ENCODE measurements at regions not wholly inside any gene's neighbourhood (a gene's known extent, or its start where the extent isn't known, plus 50 kb on each side); places are given as distances from the start of the nearest gene placed in this dataset.

GRCh38 chr7:122200888-122201287, 56.8 kb upstream of the AASS start:
- H3K4me2 ChIP-seq (ENCODE audit: insufficient read depth, insufficient read length, low read length): no peak overlapping the region
- no peak for DNase-seq
- no peak overlapping the region for H3K14ac ChIP-seq (ENCODE audit: insufficient read depth, low read length)
- H2BK120ac ChIP-seq (ENCODE audit: low read depth, low read length, poor library complexity, severe bottlenecking): no peak overlapping the region
- no peak overlapping the region for H3T11ph ChIP-seq (ENCODE audit: low read length)
- no peak overlapping the region for H3K4ac ChIP-seq (ENCODE audit: low read depth, low read length)
- H4K91ac ChIP-seq (ENCODE audit: insufficient read length, low read depth, low read length): no peak overlapping the region
- Mint-ChIP-seq H3K27me3 (ENCODE audit: low read depth) (no peaks in the 10 kb centered on the region), H3K27ac (no peak overlapping the region), H3K4me3 (no peak overlapping the region), H3K4me1 (peaks cover 9 to 21% of the 10 kb centered on the region in 2 experiments), H3K36me3 (ENCODE audit: insufficient read depth in 1 of 3, low read depth in 3 of 3) (peaks cover 7 to 15% (median 13%) of the 10 kb centered on the region in 3 experiments), H3K9me3 (peaks cover 7 to 14% of the 10 kb centered on the region in 2 experiments; a peak in 4 of 5 replicates)
- no peaks in the 10 kb centered on the region for H3K9me3 ChIP-seq (ENCODE audit: control insufficient read depth, low read depth, low read length)
- WGBS (ENCODE audit: extremely low coverage, insufficient read length, low lambda C conversion rate): no CpG with 5 or more reads among the region's 1 CpG
- no peaks in the 10 kb centered on the region for H3K23me2 ChIP-seq (ENCODE audit: insufficient read length, low read depth, low read length, poor library complexity, severe bottlenecking)
- no peak overlapping the region for H2AFZ ChIP-seq (ENCODE audit: low read length)
- H3K79me1 ChIP-seq (ENCODE audit: insufficient read depth, low read depth, low read length, poor library complexity, severe bottlenecking): no peaks in the 10 kb centered on the region
- no peak overlapping the region for H4K5ac ChIP-seq (ENCODE audit: insufficient read length, low read depth, low read length)
- H2BK15ac ChIP-seq (ENCODE audit: low read depth, low read length): no peak overlapping the region
- H3K18ac ChIP-seq (ENCODE audit: insufficient read length, low read depth, low read length): no peak overlapping the region
- H3K27me3 ChIP-seq (ENCODE audit: insufficient read depth, low read length): no peaks in the 10 kb centered on the region
- no peak overlapping the region for H3K23ac ChIP-seq (ENCODE audit: insufficient read length, low read depth, low read length)
- no peaks in the 10 kb centered on the region for H3K4me1 ChIP-seq (ENCODE audit: insufficient read depth, low read length)
- no peak overlapping the region for H2BK5ac ChIP-seq (ENCODE audit: insufficient read length, low read length)
- H3K27ac ChIP-seq (ENCODE audit: insufficient read length, low read depth, low read length): no peak overlapping the region
- TF ChIP-seq CTCF (conservative IDR thresholded peaks at IDR 0.05): no peak
- no peak overlapping the region for H3K56ac ChIP-seq (ENCODE audit: insufficient read length, low read depth, low read length)
- no peak overlapping the region for H2AK5ac ChIP-seq (ENCODE audit: insufficient read length, low read length)
- H2BK12ac ChIP-seq (ENCODE audit: insufficient read length, low read depth, low read length): no peak overlapping the region
- no peak overlapping the region for H4K8ac ChIP-seq (replicated peaks; ENCODE audit: insufficient read length, low read depth, low read length)
- H4K20me1 ChIP-seq (ENCODE audit: control insufficient read depth, insufficient read depth, insufficient read length): no peaks in the 10 kb centered on the region
- H3K79me2 ChIP-seq (ENCODE audit: insufficient read depth, low read length): no peaks in the 10 kb centered on the region
- no peak overlapping the region for H2BK20ac ChIP-seq (ENCODE audit: low read depth, low read length, poor library complexity, severe bottlenecking)
- H3K9ac ChIP-seq (ENCODE audit: extremely low read depth, insufficient read length, low read length): no peak overlapping the region

Measured in H9 (cell line).